ENCODE measurements at regions not wholly inside any gene's neighbourhood (a gene's known extent, or its start where the extent isn't known, plus 50 kb on each side); places are given as distances from the start of the nearest gene placed in this dataset.

DNA sequence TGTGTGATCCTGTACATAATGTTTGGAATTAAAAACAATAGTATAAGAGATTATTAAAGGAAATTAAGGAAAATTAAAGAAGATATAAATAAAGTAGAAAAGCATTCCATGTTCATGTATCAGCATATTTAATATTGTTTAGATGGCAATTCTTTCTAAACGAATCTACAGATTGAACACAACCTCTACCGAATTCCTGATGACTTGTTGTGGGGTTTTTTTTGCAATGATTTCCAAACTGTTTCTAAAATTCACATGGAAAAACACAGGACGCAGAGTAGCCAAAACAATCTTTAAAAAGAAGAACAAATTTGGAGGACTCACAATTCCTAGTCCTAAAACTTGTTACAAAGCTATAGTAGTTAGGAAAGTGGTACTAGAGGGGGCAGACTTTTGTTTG lies 573.4 kb upstream of the IGFBP3 start:
- WGBS, 2 donors: 82 to 83% methylated on average over 3 of the region's 3 CpGs
- DNase-seq (ENCODE audit: low spot score in 2 of 2): no peak
- H3K4me3 ChIP-seq (ENCODE audit: low read depth, poor library complexity, severe bottlenecking): no peak overlapping the region
- intact Hi-C loops (cut with DNase I; ENCODE audit: low total_unique reads): no loop called here
- TF ChIP-seq POLR2A (IDR thresholded peaks at IDR 0.05): no peak
- TF ChIP-seq, protein P1, sequence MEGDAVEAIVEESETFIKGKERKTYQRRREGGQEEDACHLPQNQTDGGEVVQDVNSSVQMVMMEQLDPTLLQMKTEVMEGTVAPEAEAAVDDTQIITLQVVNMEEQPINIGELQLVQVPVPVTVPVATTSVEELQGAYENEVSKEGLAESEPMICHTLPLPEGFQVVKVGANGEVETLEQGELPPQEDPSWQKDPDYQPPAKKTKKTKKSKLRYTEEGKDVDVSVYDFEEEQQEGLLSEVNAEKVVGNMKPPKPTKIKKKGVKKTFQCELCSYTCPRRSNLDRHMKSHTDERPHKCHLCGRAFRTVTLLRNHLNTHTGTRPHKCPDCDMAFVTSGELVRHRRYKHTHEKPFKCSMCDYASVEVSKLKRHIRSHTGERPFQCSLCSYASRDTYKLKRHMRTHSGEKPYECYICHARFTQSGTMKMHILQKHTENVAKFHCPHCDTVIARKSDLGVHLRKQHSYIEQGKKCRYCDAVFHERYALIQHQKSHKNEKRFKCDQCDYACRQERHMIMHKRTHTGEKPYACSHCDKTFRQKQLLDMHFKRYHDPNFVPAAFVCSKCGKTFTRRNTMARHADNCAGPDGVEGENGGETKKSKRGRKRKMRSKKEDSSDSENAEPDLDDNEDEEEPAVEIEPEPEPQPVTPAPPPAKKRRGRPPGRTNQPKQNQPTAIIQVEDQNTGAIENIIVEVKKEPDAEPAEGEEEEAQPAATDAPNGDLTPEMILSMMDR (IDR thresholded peaks at IDR 0.05): no peak

DNA sequence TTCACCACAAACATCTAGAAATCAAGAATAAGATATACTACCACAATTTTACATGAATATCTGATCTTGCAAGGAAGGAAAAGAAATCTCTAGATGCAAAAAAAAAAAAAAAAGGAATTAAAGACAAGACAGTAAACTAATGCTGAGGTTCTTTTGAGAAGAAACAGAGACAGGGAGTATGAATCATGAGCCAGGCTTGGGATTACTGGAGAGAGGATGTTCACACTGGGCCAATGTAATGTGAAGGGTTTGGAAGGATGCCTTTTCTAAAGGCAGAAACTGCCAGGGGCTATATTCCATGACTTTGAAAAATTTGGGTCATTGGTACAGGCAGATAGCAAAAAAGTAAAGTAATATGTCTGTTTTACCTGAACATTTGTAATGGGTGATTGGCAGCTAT lies 573.0 kb upstream of the IGFBP3 start:
- intact Hi-C loops (cut with DNase I; ENCODE audit: low total_unique reads): no loop called here
- DNase-seq (ENCODE audit: low spot score in 2 of 2): no peak
- TF ChIP-seq POLR2A (IDR thresholded peaks at IDR 0.05): no peak
- TF ChIP-seq, protein P1 (IDR thresholded peaks at IDR 0.05): no peak
- no peak overlapping the region for H3K4me3 ChIP-seq (ENCODE audit: low read depth, poor library complexity, severe bottlenecking)

DNA sequence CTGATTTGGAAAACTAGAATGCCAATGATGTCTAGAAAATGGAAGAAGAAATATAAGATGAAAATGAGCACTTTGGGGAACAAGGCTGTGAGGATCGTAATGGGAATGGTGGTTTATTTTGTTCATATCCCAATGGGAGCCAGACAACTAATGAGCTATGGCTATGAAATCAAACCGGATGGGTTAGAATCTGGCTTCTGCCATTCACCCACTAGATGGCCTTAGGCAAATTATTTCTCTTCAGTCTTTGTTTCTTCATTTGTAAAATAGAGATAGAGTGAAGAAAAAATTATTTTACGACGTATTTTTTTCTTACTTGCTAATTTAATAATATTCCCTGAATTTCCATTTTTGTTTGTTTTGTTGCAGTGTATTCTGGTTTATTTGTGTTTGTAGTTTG lies 572.1 kb upstream of the IGFBP3 start:
- TF ChIP-seq, protein P1 (IDR thresholded peaks at IDR 0.05): no peak
- TF ChIP-seq POLR2A (IDR thresholded peaks at IDR 0.05): no peak
- DNase-seq (ENCODE audit: low spot score in 2 of 2): no peak
- intact Hi-C loops (cut with DNase I; ENCODE audit: low total_unique reads): no loop called here
- no peak overlapping the region for H3K4me3 ChIP-seq (ENCODE audit: low read depth, poor library complexity, severe bottlenecking)
- WGBS, 2 donors: 76 to 78% methylated on average over 4 of the region's 4 CpGs

DNA sequence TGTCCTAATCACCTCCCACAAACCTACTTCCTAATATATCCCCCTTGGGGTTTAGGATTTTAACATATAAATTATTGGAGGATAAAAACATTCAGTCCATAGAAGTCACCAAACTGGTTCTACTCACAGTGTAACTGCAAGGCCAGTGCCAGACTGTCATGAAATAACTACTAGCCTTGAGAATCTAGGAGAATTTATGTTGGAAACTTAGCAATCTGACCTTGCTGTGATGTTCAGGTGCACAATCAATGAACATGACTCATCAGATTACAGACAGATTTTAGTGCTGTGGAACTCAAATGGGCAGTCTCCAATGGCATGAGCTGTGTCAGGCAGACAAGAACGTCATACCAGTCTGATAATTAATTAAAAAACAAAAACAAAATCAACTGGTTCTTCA lies 571.4 kb upstream of the IGFBP3 start:
- DNase-seq (ENCODE audit: low spot score in 2 of 2): no peak
- 48 to 59% methylated on average over 1 of the region's 1 CpG for WGBS, 2 donors
- intact Hi-C loops (cut with DNase I; ENCODE audit: low total_unique reads): no loop called here
- no peak for TF ChIP-seq POLR2A (IDR thresholded peaks at IDR 0.05)
- TF ChIP-seq, protein P1 (IDR thresholded peaks at IDR 0.05): no peak
- H3K4me3 ChIP-seq (ENCODE audit: low read depth, poor library complexity, severe bottlenecking): no peak overlapping the region

DNA sequence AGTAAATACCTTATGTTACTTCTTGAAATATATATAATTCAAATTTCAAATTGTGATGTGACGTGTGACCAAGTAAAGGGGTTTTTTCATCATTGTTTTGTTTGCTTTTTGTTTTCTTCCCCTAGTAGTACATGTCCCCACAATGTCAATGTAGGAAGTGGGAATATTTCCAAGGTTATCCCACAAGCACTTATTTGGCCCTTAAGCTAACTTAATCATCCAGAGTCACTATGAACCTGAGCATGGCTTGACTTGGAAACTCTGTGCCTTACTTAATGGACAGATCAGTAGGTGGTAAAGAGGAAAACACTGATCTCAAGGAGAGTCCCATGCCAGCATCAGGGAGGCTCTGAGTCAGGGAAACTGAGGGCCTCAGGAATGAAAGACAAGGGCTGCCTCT lies 569.3 kb upstream of the IGFBP3 start:
- TF ChIP-seq, protein P1 (IDR thresholded peaks at IDR 0.05): no peak
- no peak for TF ChIP-seq POLR2A (IDR thresholded peaks at IDR 0.05)
- H3K4me3 ChIP-seq (ENCODE audit: low read depth, poor library complexity, severe bottlenecking): no peak overlapping the region
- DNase-seq (ENCODE audit: low spot score in 2 of 2): no peak
- intact Hi-C loops (cut with DNase I; ENCODE audit: low total_unique reads): no loop called here
- WGBS, 2 donors: 97 to 98% methylated on average over 1 of the region's 1 CpG

DNA sequence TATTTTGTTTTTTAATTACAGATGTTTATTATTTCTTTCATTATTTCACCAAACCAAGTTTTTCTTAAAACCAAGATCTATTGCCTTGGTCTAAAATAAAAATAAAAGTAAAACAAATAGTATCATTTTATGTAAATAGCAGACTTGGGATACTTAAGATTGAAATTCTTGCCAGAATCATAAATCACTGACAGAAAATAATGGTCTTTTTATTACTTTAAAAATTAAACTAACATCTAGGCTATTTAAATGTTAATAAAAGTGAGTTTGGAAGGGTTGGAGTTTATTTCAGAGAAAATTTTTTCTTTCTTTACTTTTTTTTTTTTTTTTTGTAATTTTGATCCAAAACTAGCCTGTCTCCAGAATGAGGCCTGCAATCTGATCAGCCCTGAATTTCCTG lies 568.0 kb upstream of the IGFBP3 start:
- no peak for TF ChIP-seq POLR2A (IDR thresholded peaks at IDR 0.05)
- TF ChIP-seq, protein P1 (IDR thresholded peaks at IDR 0.05): no peak

More for the DNA sequence above, 568.0 kb upstream of the IGFBP3 start:
- no peak overlapping the region for H3K4me3 ChIP-seq (ENCODE audit: low read depth, poor library complexity, severe bottlenecking)
- intact Hi-C loops (cut with DNase I; ENCODE audit: low total_unique reads): no loop called here
- DNase-seq (ENCODE audit: low spot score in 2 of 2): no peak
